GM12873 (cell line): ENCODE measurements at regions not wholly inside any gene's neighbourhood (a gene's known extent, or its start where the extent isn't known, plus 50 kb on each side); places are given as distances from the start of the nearest gene placed in this dataset.

Experiments used
- TF ChIP-seq, protein P1 (sequence below): IDR thresholded peaks from 2 replicates; pipeline ENCODE4 v1.5.1; 2012; ENCODE audit warnings: low read depth, mild to moderate bottlenecking, moderate library complexity, low read length, control low read depth; ENCODE audit not compliant: insufficient read depth; ENCODE audit errors: missing control alignments

DNA sequence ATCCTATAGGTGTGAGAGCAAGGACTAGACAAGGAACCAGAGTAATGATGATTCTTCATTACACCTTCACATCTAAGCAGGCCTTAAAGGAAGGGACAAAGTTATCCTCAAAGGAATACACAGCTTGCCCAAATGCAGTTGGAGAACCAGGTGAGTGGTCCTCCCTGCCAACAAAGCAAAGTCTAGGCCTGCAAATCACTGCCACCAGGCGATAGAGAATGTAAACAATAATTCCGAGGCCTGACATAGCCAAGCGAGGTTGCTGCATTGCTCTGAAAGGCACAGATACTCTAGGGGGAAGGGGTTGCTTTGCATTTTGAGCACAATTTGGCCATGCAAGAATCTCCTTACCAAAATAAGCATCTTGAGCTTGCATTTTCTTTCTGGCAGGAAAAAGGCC is 178.2 kb upstream of the FAT1 start:
- TF ChIP-seq, protein P1, sequence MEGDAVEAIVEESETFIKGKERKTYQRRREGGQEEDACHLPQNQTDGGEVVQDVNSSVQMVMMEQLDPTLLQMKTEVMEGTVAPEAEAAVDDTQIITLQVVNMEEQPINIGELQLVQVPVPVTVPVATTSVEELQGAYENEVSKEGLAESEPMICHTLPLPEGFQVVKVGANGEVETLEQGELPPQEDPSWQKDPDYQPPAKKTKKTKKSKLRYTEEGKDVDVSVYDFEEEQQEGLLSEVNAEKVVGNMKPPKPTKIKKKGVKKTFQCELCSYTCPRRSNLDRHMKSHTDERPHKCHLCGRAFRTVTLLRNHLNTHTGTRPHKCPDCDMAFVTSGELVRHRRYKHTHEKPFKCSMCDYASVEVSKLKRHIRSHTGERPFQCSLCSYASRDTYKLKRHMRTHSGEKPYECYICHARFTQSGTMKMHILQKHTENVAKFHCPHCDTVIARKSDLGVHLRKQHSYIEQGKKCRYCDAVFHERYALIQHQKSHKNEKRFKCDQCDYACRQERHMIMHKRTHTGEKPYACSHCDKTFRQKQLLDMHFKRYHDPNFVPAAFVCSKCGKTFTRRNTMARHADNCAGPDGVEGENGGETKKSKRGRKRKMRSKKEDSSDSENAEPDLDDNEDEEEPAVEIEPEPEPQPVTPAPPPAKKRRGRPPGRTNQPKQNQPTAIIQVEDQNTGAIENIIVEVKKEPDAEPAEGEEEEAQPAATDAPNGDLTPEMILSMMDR = no peak

DNA sequence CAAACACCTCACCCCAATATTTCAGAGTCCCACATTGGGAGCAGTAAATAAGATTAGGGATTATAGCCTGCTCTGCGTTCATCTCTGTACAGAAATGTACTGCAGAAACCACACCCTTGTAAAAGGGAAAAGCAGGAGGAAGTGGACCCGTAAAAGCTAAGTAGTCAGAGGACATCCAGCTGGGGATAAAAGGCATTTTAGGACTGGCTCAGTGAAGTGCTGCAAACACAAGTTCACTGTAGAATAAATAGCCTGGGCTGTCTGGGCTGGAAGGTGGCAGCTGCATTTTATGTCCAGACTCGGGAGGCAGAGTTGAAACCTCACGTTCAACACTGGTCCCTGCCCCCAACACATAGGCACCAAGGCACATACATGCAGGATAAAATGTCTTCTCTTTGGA is 178.7 kb upstream of the FAT1 start:
- TF ChIP-seq, protein P1 = no peak

DNA sequence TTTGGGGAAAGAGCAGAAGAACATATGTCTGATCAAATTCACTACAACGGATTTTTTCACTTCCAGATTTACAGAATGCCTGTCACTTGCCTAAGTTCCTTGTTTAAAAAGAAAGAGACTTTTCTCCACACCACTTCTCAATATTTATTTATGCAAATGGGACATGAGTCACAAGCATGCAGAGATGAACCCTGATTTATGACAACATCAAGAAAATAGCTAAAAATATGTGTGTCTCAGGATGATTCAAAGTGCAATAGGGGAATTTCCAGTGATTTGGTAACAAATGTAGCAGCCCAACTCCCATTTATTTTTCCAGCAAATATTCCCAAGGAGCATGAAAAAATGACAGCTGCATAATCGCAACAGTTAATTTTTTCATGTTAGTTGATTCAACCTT is 180.4 kb upstream of the FAT1 start:
- TF ChIP-seq, protein P1 = no peak

DNA sequence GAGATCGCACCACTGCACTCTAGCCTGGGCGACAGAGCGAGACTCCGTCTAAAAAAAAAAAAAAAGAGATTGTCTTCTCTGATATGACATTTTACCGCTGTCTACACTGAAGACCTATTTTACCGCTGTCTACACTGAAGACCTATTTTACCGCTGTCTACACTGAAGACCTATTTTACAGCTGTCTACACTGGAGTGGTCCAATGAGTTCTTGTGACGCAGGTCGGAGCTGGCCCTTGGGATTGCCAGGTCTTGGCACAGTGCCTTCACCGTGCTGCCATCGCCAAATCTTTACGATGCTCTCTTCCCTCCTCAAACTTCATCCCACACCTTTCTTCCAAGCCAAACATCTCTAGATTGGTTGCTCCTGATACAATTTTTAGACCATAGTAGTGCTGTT is 183.1 kb upstream of the FAT1 start:
- TF ChIP-seq, protein P1 = no peak

DNA sequence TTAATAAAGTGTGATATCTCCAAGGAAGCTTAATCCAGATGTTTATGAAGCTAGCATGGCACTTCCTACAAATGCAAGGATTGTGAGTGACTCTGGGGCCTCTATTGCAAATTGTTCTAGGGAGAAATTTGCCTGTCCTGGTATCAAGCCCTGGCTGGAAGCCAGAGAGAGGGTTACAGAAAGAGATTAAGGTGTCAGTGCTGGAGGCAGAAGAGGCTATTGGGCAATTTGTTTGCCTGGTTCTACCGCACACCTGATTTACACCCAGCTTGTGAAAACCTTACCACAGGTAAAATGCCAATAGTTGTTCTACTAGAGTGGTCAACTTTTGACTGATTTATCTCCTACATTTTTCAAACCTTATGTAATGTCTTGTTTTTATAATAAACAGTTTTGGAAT is 186.7 kb upstream of the FAT1 start:
- TF ChIP-seq, protein P1 = no peak

DNA sequence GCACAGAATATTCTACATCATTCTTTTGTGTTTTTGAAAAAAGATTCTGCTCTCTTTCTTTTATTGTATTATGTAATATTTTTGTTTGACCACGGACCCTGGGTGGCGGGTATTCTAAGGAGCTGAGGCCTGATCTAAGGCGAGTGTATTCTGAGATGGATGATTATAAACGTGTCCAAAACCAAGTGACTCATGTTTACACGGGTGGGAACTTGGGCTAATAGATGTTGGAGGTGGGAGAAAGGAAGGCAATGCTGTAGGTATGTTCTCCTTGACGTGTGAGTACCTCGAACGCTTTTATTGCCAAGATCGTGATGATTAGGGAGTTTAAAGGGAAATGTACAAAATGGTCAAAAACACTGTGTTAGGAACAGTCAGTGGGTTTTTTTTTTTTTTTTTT is 188.9 kb upstream of the FAT1 start:
- TF ChIP-seq, protein P1 = no peak

DNA sequence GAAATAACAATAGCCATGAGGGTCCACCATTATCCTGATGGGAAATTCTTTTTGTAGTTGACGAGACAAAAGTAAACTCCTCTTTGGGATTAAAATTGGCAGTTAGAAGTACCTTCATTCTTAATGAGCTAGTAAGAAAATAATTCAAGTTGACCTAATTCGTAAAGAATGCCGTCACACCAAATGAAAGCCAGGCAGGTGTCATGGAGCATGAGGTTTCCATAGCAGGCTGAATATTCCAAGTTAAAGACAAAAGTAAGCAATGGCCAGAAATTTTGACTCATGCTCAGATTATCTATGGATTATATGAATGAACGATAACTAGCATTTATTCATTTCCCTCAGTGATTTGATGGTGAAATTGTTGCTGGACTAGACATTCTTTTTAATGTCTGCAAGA is 192.2 kb upstream of the FAT1 start:
- TF ChIP-seq, protein P1 = no peak
